PC-9 (cell line): ENCODE measurements at regions not wholly inside any gene's neighbourhood (a gene's known extent, or its start where the extent isn't known, plus 50 kb on each side); places are given as distances from the start of the nearest gene placed in this dataset.

Source experiments
- BruUV-seq: library from RNA; stranded (reverse); fragments of 400-500 nt; replicated peaks from 2 replicates; lab custom pipeline; 2021; lab: Mats Ljungman, UMichigan
- CTCF ChIA-PET: fragments of 300-600 bp; sonication (Branson Sonifier 250); formaldehyde crosslinking; loops from one replicate; lab custom pipeline; 2022; ENCODE audit warnings: antibody characterized with exemption; lab: Charles Lee
- POLR2A ChIA-PET: fragments of 300-600 bp; sonication (Branson Sonifier 250); formaldehyde crosslinking; loops from one replicate; lab custom pipeline; 2022; ENCODE audit warnings: antibody characterized with exemption; ENCODE audit not compliant: unreplicated experiment; lab: Charles Lee
- DNase-seq, 2 experiments: peaks; one replicate each; pipeline versions ENCODE4 v3.0.0 to v3.0.0-alpha.2; 2015 to 2022; ENCODE audit warnings: mixed read lengths in 1 of 2
- H2AFZ ChIP-seq: fragments of 200-600 bp; sonication (generic); 2 replicates; pipeline ENCODE4 v1.8.1; 2017; ENCODE audit warnings: antibody characterized with exemption
- H3F3A ChIP-seq: fragments of 200-600 bp; sonication (generic); 2 replicates; pipeline ENCODE4 v1.8.1; 2017; ENCODE audit warnings: antibody characterized with exemption, mild to moderate bottlenecking, low read depth; ENCODE audit not compliant: insufficient read depth
- H3K27ac ChIP-seq: fragments of 200-600 bp; sonication (generic); 2 replicates; pipeline ENCODE4 v1.6.1; 2016; ENCODE audit warnings: mixed run types
- H3K27me3 ChIP-seq: fragments of 200-600 bp; sonication (generic); 2 replicates; pipeline ENCODE4 v1.6.1; 2016; ENCODE audit warnings: low read depth, mixed run types; ENCODE audit not compliant: insufficient read depth
- H3K36me3 ChIP-seq: fragments of 200-600 bp; sonication (generic); 2 replicates; pipeline ENCODE4 v1.6.1; 2016; ENCODE audit warnings: low read depth, mixed run types
- H3K4me1 ChIP-seq: fragments of 200-600 bp; sonication (generic); replicated peaks from 2 replicates; pipeline ENCODE4 v1.6.1; 2016; ENCODE audit warnings: mixed run types; ENCODE audit not compliant: insufficient read depth
- H3K4me2 ChIP-seq: fragments of 200-600 bp; sonication (generic); 2 replicates; pipeline ENCODE4 v1.6.1; 2017; ENCODE audit warnings: mixed run types
- H3K4me3 ChIP-seq: fragments of 200-600 bp; sonication (generic); 2 replicates; pipeline ENCODE4 v1.6.1; 2016; ENCODE audit warnings: mixed run types
- H3K79me2 ChIP-seq: fragments of 200-600 bp; sonication (generic); 2 replicates; pipeline ENCODE4 v1.6.1; 2017; ENCODE audit warnings: low read depth, mixed run types
- H3K9me2 ChIP-seq: fragments of 200-600 bp; sonication (generic); 2 replicates; pipeline ENCODE4 v1.8.1; 2017; ENCODE audit warnings: mild to moderate bottlenecking; ENCODE audit not compliant: insufficient read depth
- H3K9me3 ChIP-seq: fragments of 200-600 bp; sonication (generic); 2 replicates; pipeline ENCODE4 v1.8.1; 2016; ENCODE audit warnings: low read depth; ENCODE audit not compliant: insufficient read depth
- H4K20me1 ChIP-seq: fragments of 200-600 bp; sonication (generic); 2 replicates; pipeline ENCODE4 v1.8.1; 2017; ENCODE audit not compliant: insufficient read depth
- EZH2 ChIP-seq: fragments of 200-600 bp; sonication (generic); IDR thresholded peaks from 2 replicates; pipeline ENCODE4 v1.8.0; 2017; ENCODE audit warnings: antibody characterized with exemption, low read depth
- intact Hi-C: fragments of 100-400 bp; cut with micrococcal nuclease; formaldehyde crosslinking; loops from one replicate; pipeline ENCODE4 v1.10.0; 2022; ENCODE audit not compliant: unreplicated experiment
- TF ChIP-seq, protein P1 (sequence below): fragments of 200-600 bp; sonication (generic); conservative IDR thresholded peaks from 2 replicates; pipeline ENCODE4 v1.6.1; 2017; ENCODE audit warnings: mixed run types, antibody characterized with exemption, mild to moderate bottlenecking, moderate library complexity

DNA sequence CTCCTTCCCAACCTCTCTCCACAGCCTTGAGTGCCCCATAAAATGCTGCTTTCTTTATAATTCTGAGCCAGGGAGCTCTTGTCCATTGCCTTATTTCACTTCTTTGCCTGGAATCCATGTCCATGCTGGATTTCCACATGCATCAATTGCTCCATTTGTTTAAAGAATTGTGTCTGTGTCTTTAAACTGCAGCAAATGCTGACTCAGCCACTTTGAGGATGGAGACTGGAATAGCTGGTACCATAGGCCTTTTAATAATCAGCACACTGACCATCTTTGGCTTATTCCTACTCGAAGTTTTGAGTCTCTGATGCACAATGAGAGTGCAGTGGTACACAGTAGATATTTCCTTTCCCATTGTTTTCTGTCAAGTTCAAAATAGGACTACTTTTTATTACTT, 318.8 kb downstream of the LRIG3 start:
- POLR2A ChIA-PET = no interaction called here
- TF ChIP-seq EZH2 = no peak
- TF ChIP-seq, protein P1, sequence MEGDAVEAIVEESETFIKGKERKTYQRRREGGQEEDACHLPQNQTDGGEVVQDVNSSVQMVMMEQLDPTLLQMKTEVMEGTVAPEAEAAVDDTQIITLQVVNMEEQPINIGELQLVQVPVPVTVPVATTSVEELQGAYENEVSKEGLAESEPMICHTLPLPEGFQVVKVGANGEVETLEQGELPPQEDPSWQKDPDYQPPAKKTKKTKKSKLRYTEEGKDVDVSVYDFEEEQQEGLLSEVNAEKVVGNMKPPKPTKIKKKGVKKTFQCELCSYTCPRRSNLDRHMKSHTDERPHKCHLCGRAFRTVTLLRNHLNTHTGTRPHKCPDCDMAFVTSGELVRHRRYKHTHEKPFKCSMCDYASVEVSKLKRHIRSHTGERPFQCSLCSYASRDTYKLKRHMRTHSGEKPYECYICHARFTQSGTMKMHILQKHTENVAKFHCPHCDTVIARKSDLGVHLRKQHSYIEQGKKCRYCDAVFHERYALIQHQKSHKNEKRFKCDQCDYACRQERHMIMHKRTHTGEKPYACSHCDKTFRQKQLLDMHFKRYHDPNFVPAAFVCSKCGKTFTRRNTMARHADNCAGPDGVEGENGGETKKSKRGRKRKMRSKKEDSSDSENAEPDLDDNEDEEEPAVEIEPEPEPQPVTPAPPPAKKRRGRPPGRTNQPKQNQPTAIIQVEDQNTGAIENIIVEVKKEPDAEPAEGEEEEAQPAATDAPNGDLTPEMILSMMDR = no peak

DNA sequence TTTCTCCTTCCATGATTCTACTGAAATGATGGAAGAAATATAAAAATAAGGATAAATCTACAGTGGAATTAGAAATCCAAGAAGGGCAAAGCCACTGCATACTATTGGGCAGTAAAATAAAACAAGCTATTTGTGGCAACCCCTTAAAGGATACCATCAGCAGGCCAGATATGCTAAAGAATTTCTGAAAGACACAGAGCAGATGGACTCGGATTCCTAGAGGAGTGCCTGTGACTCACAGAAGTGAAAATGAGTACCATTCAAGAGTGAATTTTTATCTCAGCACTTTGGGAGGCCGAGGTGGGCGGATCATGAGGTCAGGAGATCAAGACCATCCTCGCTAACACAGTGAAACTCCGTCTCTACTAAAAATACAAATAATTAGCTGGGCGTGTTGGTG, 318.1 kb downstream of the LRIG3 start:
- Histone ChIP-seq H3K79me2 (no peaks in the 10 kb centered on the region), H3F3A (no peaks in the 10 kb centered on the region), H4K20me1 (no peaks in the 10 kb centered on the region), H3K9me2 (no peaks in the 10 kb centered on the region), H3K9me3 (no peaks in the 10 kb centered on the region), H3K27me3 (no peaks in the 10 kb centered on the region), H3K27ac (no peak overlapping the region), H3K36me3 (no peaks in the 10 kb centered on the region), H3K4me2 (no peak overlapping the region), H2AFZ (no peak overlapping the region), H3K4me3 (no peak overlapping the region), H3K4me1 (no peaks in the 10 kb centered on the region)
- POLR2A ChIA-PET = no interaction called here
- no peak for DNase-seq
- intact Hi-C loops = no loop called here
- BruUV-seq = no TSS peak
- TF ChIP-seq, protein P1 = no peak
- no peak for TF ChIP-seq EZH2
- CTCF ChIA-PET = no interaction called here

More for the DNA sequence above, 318.8 kb downstream of the LRIG3 start:
- Histone ChIP-seq H3K4me3 (no peak overlapping the region), H3K4me2 (no peak overlapping the region), H3K27me3 (no peaks in the 10 kb centered on the region), H3K9me3 (no peaks in the 10 kb centered on the region), H3K9me2 (no peaks in the 10 kb centered on the region; the same call in 1 of the 2 replicates), H3F3A (no peaks in the 10 kb centered on the region), H3K79me2 (no peaks in the 10 kb centered on the region), H2AFZ (no peak overlapping the region), H3K27ac (no peak overlapping the region), H3K4me1 (no peaks in the 10 kb centered on the region), H3K36me3 (no peaks in the 10 kb centered on the region), H4K20me1 (no peaks in the 10 kb centered on the region)
- DNase-seq = no peak
- CTCF ChIA-PET = no interaction called here
- intact Hi-C loops = no loop called here
- BruUV-seq = no TSS peak

DNA sequence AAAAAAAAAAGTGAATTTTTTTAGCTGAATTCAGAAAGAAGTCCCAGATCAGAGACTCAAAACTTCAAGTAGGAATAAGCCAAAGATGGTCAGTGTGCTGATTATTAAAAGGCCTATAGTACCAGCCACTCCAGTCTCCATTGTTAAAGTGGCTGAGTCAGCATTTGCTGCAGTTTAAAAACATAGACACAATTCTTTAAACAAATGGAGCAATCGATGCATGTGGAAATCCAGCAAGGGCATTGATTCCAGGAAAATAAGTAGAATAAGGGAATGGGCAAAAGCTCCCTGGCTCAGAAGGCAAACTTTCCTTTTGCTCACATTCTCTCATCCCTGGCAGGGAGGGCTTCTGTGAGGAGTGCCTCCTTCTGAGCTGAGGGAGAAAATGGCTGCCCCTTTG, 317.6 kb downstream of the LRIG3 start:
- no peaks in the 10 kb centered on the region for H4K20me1 ChIP-seq
- intact Hi-C loops = no loop called here
- DNase-seq = no peak
- no TSS peak for BruUV-seq
- no peak overlapping the region for H3K4me2 ChIP-seq
- H3K79me2 ChIP-seq = no peaks in the 10 kb centered on the region
- ChIA-PET CTCF (no interaction called here), POLR2A (no interaction called here)
- no peaks in the 10 kb centered on the region for H3K9me2 ChIP-seq
- H3K4me1 ChIP-seq = no peaks in the 10 kb centered on the region
- TF ChIP-seq EZH2 = no peak
- no peaks in the 10 kb centered on the region for H3F3A ChIP-seq
- no peaks in the 10 kb centered on the region for H3K9me3 ChIP-seq
- H3K4me3 ChIP-seq = no peak overlapping the region
- no peak overlapping the region for H2AFZ ChIP-seq
- H3K36me3 ChIP-seq = no peaks in the 10 kb centered on the region
- no peak overlapping the region for H3K27ac ChIP-seq
- H3K27me3 ChIP-seq = no peaks in the 10 kb centered on the region

DNA sequence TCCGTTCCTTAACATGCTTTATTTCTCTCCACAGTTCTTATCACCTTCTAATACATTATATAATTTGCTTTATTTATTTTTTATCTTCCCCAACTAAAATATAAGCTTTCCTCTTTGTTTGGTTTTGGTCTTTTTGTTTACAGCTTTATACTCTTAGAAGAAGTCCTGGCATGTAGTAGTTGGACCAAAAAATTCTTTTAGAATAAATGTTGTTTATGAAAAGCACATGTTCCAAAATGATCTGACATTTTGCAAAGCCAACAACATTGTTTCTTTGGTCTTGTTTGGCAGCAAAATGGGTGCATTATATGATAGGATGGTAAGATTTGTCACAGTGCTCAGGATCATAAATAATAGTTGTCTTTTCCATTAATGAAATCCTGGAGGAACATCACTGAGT, 312.5 kb downstream of the LRIG3 start:
- no peak overlapping the region for H2AFZ ChIP-seq
- ChIA-PET CTCF (no interaction called here), POLR2A (no interaction called here)
- no peaks in the 10 kb centered on the region for H3K9me3 ChIP-seq
- H3K4me2 ChIP-seq = no peak overlapping the region
- no peaks in the 10 kb centered on the region for H3K27me3 ChIP-seq
- H3K36me3 ChIP-seq = no peaks in the 10 kb centered on the region
- H4K20me1 ChIP-seq = no peaks in the 10 kb centered on the region
- no peak overlapping the region for H3K4me3 ChIP-seq
- no peaks in the 10 kb centered on the region for H3K4me1 ChIP-seq
- TF ChIP-seq, protein P1 = no peak
- no peak for TF ChIP-seq EZH2
- no peaks in the 10 kb centered on the region for H3F3A ChIP-seq
- intact Hi-C loops = no loop called here
- no peaks in the 10 kb centered on the region for H3K9me2 ChIP-seq
- DNase-seq = no peak
- H3K27ac ChIP-seq = no peak overlapping the region
- no TSS peak for BruUV-seq
- H3K79me2 ChIP-seq = no peaks in the 10 kb centered on the region
